ENCODE measurements at regions not wholly inside any gene's neighbourhood (a gene's known extent, or its start where the extent isn't known, plus 50 kb on each side); places are given as distances from the start of the nearest gene placed in this dataset.

GRCh38 chr4:106454021-106454420, 85.4 kb upstream of the GIMD1 start:
- TF ChIP-seq SREBF1 (IDR thresholded peaks at IDR 0.05; ENCODE audit: low read length) (no peak), CTCF (IDR thresholded peaks at IDR 0.05 in 2 of 3, conservative IDR thresholded peaks at IDR 0.05 in 1 of 3; ENCODE audit: control insufficient read depth in 2 of 3, extremely low read depth in 1 of 3, insufficient read depth in 1 of 3, low read depth in 3 of 3, low read length in 3 of 3) (no peak), ATF3 (IDR thresholded peaks at IDR 0.05; ENCODE audit: borderline replicate concordance, extremely low read depth, low read depth, low read length) (no peak), SMC3 (IDR thresholded peaks at IDR 0.05; ENCODE audit: borderline replicate concordance, low read length) (no peak), TARDBP (IDR thresholded peaks at IDR 0.05; ENCODE audit: borderline replicate concordance) (no peak), SIN3A (IDR thresholded peaks at IDR 0.05; ENCODE audit: low read depth, low read length) (no peak), MAX (IDR thresholded peaks at IDR 0.05; ENCODE audit: low read depth, low read length) (no peak)
